Anterior cingulate cortex (tissue), 58 donors: ENCODE measurements at regions not wholly inside any gene's neighbourhood (a gene's known extent, or its start where the extent isn't known, plus 50 kb on each side); places are given as distances from the start of the nearest gene placed in this dataset.

ENCODE experiments used
- DNase-seq, 58 donors: peaks; one replicate each; lab custom pipeline; 2025; lab: John Stamatoyannopoulos, UW

GRCh38 chr13:103805771-103806170 is 739.6 kb upstream of the SLC10A2 start:
- no peak for DNase-seq

GRCh38 chr13:103803349-103803748 is 737.1 kb upstream of the SLC10A2 start:
- no peak for DNase-seq

GRCh38 chr13:103799028-103799427 is 732.8 kb upstream of the SLC10A2 start:
- DNase-seq: no peak

GRCh38 chr13:103795892-103796478 is 729.8 kb upstream of the SLC10A2 start:
- DNase-seq: no peak

- DNase-seq: no peak
Observed at GRCh38 chr13:103794526-103794925, 728.3 kb upstream of the SLC10A2 start.

- DNase-seq: no peak
Observed at GRCh38 chr13:103788061-103788652, 721.9 kb upstream of the SLC10A2 start.

GRCh38 chr13:103772576-103772975 is 706.4 kb upstream of the SLC10A2 start:
- no peak for DNase-seq

GRCh38 chr13:103762523-103762922 is 696.3 kb upstream of the SLC10A2 start:
- DNase-seq: no peak

- no peak for DNase-seq
Observed at GRCh38 chr13:103759361-103759760, 693.1 kb upstream of the SLC10A2 start.

GRCh38 chr13:103758222-103758621 is 692.0 kb upstream of the SLC10A2 start:
- DNase-seq: no peak

GRCh38 chr13:103757361-103757760 is 691.1 kb upstream of the SLC10A2 start:
- DNase-seq: no peak

GRCh38 chr13:103754783-103755182 is 688.6 kb upstream of the SLC10A2 start:
- DNase-seq: no peak

- no peak for DNase-seq
Observed at GRCh38 chr13:103734837-103735236, 668.6 kb upstream of the SLC10A2 start.

GRCh38 chr13:103731959-103732358 is 665.7 kb upstream of the SLC10A2 start:
- no peak for DNase-seq

GRCh38 chr13:103730407-103730806 is 664.2 kb upstream of the SLC10A2 start:
- no peak for DNase-seq

GRCh38 chr13:103726808-103727207 is 660.6 kb upstream of the SLC10A2 start:
- DNase-seq: no peak

- peak in 2 of 58 donors; percentile 1 to 34 for DNase-seq
Observed at GRCh38 chr13:103716718-103717117, 650.5 kb upstream of the SLC10A2 start.

- no peak for DNase-seq
Observed at GRCh38 chr13:103715335-103715734, 649.1 kb upstream of the SLC10A2 start.

- no peak for DNase-seq
Observed at GRCh38 chr13:103703246-103703645, 637.0 kb upstream of the SLC10A2 start.

GRCh38 chr13:103698000-103698399 is 631.8 kb upstream of the SLC10A2 start:
- DNase-seq: no peak

- no peak for DNase-seq
Observed at GRCh38 chr13:103695320-103695719, 629.1 kb upstream of the SLC10A2 start.

GRCh38 chr13:103694471-103694870 is 628.3 kb upstream of the SLC10A2 start:
- DNase-seq: no peak

GRCh38 chr13:103694033-103694432 is 627.8 kb upstream of the SLC10A2 start:
- DNase-seq: no peak
